Thyroid gland (tissue), 4 donors: ENCODE measurements at regions not wholly inside any gene's neighbourhood (a gene's known extent, or its start where the extent isn't known, plus 50 kb on each side); places are given as distances from the start of the nearest gene placed in this dataset.

Experiments used
- DNase-seq, 2 donors: peaks; one replicate each; pipeline ENCODE4 v3.0.0-alpha.2; 2019
- H3K27ac ChIP-seq, 3 donors: fragments of 200-600 bp; sonication (generic); 1 replicate in 2 of 3; 2 replicates in 1 of 3; pipeline ENCODE4 v1.5.1; 2016 to 2019; ENCODE audit warnings: mild to moderate bottlenecking in 1 of 3, moderate library complexity in 1 of 3
- H3K27me3 ChIP-seq: fragments of 200-600 bp; sonication (generic); one replicate; pipeline ENCODE4 v1.5.1; 2019
- H3K36me3 ChIP-seq, 2 donors: fragments of 200-600 bp; sonication (generic); one replicate each; pipeline ENCODE4 v1.5.1; 2016 to 2019
- H3K4me1 ChIP-seq, 2 donors: fragments of 200-600 bp; sonication (generic); one replicate each; pipeline ENCODE4 v1.5.1; 2017 to 2019
- H3K4me3 ChIP-seq, 3 donors: fragments of 200-600 bp; sonication (generic); replicated peaks in 1 of 3; 1 replicate in 2 of 3; 2 replicates in 1 of 3; pipeline ENCODE4 v1.5.1; 2016; ENCODE audit warnings: mild to moderate bottlenecking in 1 of 3
- H3K9me3 ChIP-seq: fragments of 200-600 bp; sonication (generic); one replicate; pipeline ENCODE4 v1.5.1; 2017
- POLR2A ChIP-seq, 2 donors: fragments of 450-650 bp; IDR thresholded peaks; one replicate each; pipeline ENCODE4 v1.6.1; 2017; ENCODE audit warnings: antibody characterized with exemption in 2 of 2, mild to moderate bottlenecking in 2 of 2, moderate library complexity in 1 of 2
- WGBS, 2 donors: methylation state at CpG; one replicate each; pipeline ENCODE4 v1.1.5; 2017; 5-methylcytosine and 5-hydroxymethylcytosine counted together
- intact Hi-C: fragments of 100-400 bp; cut with DNase I; formaldehyde crosslinking; loops from one replicate; pipeline ENCODE4 v1.15.1; 2023
- TF ChIP-seq, protein P1 (sequence below), 6 experiments: fragments of 200-600 bp in 3 of 6; fragments of 450-650 bp in 3 of 6; sonication (generic) in 3 of 6; IDR thresholded peaks; one replicate each; pipeline ENCODE4 v1.5.1; 2016 to 2019; ENCODE audit warnings: antibody characterized with exemption in 6 of 6, mild to moderate bottlenecking in 2 of 6, inconsistent platforms in 1 of 6, moderate library complexity in 1 of 6

DNA sequence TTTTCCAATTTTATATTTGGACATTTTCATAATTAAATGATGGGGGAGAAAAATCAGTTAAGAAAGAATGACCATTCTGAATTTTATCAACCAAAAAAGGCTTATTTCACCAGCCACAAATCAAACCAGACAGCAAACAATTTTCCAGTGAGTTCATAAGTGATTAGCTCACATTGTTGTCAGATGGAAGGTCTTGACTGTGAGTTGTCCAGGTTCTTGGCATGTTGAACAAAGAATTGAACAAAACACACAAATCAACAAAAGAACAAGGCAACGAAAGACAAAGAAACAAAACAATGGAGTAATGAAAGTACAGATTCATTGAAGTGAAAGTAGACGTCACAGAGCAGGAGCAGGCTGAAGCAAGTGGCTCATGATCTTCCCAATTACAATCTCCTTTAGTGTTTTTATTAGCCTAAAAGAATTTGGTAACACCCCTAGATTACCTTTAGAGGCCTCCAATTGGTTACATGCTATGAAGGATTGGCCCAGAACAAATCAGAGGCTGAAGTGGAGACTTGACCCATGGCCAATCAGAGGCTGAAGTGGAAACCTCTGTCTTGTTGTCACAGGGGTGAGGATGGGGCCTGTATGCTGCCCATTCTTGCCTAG, 248.7 kb downstream of the NEBL start:
- Histone ChIP-seq H3K9me3 (no peaks in the 10 kb centered on the region), H3K4me3 (no peak overlapping the region), H3K27ac (no peak overlapping the region), H3K27me3 (no peaks in the 10 kb centered on the region), H3K36me3 (no peaks in the 10 kb centered on the region), H3K4me1 (no peaks in the 10 kb centered on the region)
- DNase-seq: no peak
- intact Hi-C loops: no loop called here
- WGBS, 2 donors: 79 to 84% methylated on average over 2 of the region's 2 CpGs
- TF ChIP-seq, protein P1, sequence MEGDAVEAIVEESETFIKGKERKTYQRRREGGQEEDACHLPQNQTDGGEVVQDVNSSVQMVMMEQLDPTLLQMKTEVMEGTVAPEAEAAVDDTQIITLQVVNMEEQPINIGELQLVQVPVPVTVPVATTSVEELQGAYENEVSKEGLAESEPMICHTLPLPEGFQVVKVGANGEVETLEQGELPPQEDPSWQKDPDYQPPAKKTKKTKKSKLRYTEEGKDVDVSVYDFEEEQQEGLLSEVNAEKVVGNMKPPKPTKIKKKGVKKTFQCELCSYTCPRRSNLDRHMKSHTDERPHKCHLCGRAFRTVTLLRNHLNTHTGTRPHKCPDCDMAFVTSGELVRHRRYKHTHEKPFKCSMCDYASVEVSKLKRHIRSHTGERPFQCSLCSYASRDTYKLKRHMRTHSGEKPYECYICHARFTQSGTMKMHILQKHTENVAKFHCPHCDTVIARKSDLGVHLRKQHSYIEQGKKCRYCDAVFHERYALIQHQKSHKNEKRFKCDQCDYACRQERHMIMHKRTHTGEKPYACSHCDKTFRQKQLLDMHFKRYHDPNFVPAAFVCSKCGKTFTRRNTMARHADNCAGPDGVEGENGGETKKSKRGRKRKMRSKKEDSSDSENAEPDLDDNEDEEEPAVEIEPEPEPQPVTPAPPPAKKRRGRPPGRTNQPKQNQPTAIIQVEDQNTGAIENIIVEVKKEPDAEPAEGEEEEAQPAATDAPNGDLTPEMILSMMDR (IDR thresholded peaks at IDR 0.05): no peak
- TF ChIP-seq POLR2A (IDR thresholded peaks at IDR 0.05): no peak

DNA sequence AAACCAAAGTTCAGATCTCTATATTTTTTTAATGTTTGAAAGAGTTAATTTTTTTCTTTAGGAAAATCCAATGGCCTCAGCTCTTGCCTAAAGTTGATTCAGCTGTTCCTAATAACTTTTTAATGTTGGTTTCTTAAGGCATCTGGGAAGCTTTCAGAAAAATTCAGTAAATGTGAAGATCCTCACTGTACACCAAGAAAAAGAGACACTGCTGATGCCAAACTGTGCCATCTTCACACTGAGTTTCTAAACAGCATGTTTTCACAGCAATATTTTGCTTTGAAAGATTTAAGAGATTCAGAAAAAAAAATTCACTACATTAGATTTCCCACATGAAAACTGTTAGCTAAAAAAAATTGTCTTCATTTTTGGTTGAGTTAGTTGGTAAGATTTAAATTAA, 249.4 kb downstream of the NEBL start:
- no peaks in the 10 kb centered on the region for H3K4me1 ChIP-seq
- no peaks in the 10 kb centered on the region for H3K36me3 ChIP-seq
- H3K4me3 ChIP-seq: no peak overlapping the region
- intact Hi-C loops: no loop called here
- H3K27me3 ChIP-seq: no peaks in the 10 kb centered on the region
- TF ChIP-seq, protein P1 (IDR thresholded peaks at IDR 0.05): no peak
- TF ChIP-seq POLR2A (IDR thresholded peaks at IDR 0.05): no peak
- no peak overlapping the region for H3K27ac ChIP-seq
- no peak for DNase-seq
- H3K9me3 ChIP-seq: no peaks in the 10 kb centered on the region

DNA sequence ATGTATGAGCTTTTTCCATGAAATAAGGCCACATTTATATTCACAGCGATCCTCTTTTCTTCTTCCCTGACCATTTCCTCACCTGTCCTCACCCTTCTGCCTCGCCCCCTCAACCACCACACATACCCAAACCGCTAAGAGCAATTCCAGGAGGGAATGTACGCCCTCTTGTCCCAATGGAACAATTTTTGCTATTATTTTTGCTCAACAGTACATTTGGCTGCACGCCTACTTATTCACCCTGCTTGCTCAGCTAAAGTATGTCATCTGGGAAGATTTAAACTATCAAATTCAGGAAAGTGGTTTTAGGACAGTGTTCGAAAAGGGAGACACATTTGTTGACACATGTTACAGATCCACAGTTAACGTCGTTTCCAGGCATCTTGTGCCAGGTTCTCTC, 252.7 kb downstream of the NEBL start:
- Histone ChIP-seq H3K9me3 (no peaks in the 10 kb centered on the region), H3K4me1 (no peaks in the 10 kb centered on the region), H3K4me3 (no peak overlapping the region), H3K36me3 (no peaks in the 10 kb centered on the region), H3K27me3 (no peaks in the 10 kb centered on the region), H3K27ac (no peak overlapping the region)
- intact Hi-C loops: no loop called here
- TF ChIP-seq, protein P1 (IDR thresholded peaks at IDR 0.05): no peak
- no peak for TF ChIP-seq POLR2A (IDR thresholded peaks at IDR 0.05)
- WGBS, 2 donors: 64 to 68% methylated on average over 8 of the region's 8 CpGs
- no peak for DNase-seq

- H3K27me3 ChIP-seq: no peaks in the 10 kb centered on the region
- H3K36me3 ChIP-seq: no peaks in the 10 kb centered on the region
- no peak overlapping the region for H3K4me3 ChIP-seq
- no peak for DNase-seq
- H3K4me1 ChIP-seq: no peaks in the 10 kb centered on the region
- intact Hi-C loops: no loop called here
- no peak overlapping the region for H3K27ac ChIP-seq
- 72 to 79% methylated on average over 4 of the region's 4 CpGs for WGBS, 2 donors
- no peaks in the 10 kb centered on the region for H3K9me3 ChIP-seq
- TF ChIP-seq POLR2A (IDR thresholded peaks at IDR 0.05): no peak
- TF ChIP-seq, protein P1 (IDR thresholded peaks at IDR 0.05): no peak
Measured at GRCh38 chr10:20641605-20642004, 255.5 kb downstream of the NEBL start.

DNA sequence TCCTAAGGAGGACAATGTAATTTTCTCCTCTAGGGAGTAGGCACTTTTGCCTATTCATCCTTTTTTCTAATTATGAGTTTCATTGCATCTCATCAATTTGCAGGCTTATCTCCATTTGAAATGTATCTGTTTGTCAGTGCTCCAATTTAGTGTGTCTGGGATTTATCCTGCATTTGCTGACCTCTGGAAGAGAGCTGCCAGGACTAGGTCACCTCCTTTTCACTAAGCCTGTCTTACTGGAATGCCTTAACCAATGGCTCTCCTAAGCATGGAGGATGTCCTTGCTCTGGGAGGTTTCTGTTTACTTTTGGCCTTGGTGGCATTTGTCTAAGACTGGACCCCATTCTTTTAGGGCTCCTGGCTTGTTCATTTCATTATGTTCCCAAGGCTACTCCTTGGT, 261.5 kb downstream of the NEBL start:
- intact Hi-C loops: no loop called here
- TF ChIP-seq, protein P1 (IDR thresholded peaks at IDR 0.05): no peak
- no peak for TF ChIP-seq POLR2A (IDR thresholded peaks at IDR 0.05)
- no peaks in the 10 kb centered on the region for H3K4me1 ChIP-seq
- H3K27ac ChIP-seq: no peak overlapping the region
- H3K9me3 ChIP-seq: no peaks in the 10 kb centered on the region
- H3K36me3 ChIP-seq: no peaks in the 10 kb centered on the region
- no peaks in the 10 kb centered on the region for H3K27me3 ChIP-seq
- H3K4me3 ChIP-seq: no peak overlapping the region
- DNase-seq: no peak
